ENCODE measurements at regions not wholly inside any gene's neighbourhood (a gene's known extent, or its start where the extent isn't known, plus 50 kb on each side); places are given as distances from the start of the nearest gene placed in this dataset.

DNA sequence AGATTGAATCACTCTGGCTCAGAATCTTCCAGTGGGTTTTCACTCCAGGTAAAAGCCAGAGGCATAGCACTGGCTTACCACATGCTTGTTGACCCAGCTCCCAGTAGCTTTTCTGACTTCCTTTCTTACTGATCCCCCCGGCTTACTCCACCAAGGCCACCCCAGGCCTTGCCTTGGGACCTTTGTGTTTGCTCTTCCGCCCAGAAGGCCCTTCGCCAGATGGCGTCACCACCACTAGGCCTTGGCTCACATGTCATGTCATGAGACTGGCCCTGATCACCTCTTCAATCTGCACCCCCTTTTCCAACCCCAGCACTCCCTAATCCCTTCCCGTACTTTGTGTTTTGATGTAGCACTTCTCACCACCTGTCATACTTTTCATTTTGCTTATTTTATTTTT lies 98.5 kb upstream of the UMPS start:
- Histone ChIP-seq H4K91ac (replicated peaks; ENCODE audit: insufficient read length, low read length) (no peak overlapping the region), H3K79me1 (ENCODE audit: low read depth, low read length) (no peaks in the 10 kb centered on the region), H3K23me2 (ENCODE audit: low read depth, low read length) (no peaks in the 10 kb centered on the region; the same call in 1 of the 2 replicates), H2BK12ac (ENCODE audit: low read depth, low read length) (no peak overlapping the region), H3K14ac (ENCODE audit: insufficient read length) (no peak overlapping the region), H3K18ac (ENCODE audit: extremely low read depth, low read length) (no peak overlapping the region), H2BK20ac (ENCODE audit: low read length) (no peak overlapping the region), H3K9ac (replicated peaks in 1 of 4; ENCODE audit: extremely low read depth in 1 of 4, low read depth in 3 of 4, low read length in 3 of 4) (no peak overlapping the region), H2BK5ac (ENCODE audit: low read depth, low read length) (no peak overlapping the region), H2BK120ac (replicated peaks; ENCODE audit: low read depth, low read length) (no peak overlapping the region), H3K27me3 (replicated peaks in 1 of 4; ENCODE audit: control insufficient read depth in 3 of 4, extremely low read depth in 1 of 4, insufficient read depth in 3 of 4, low read length in 3 of 4) (no peaks in the 10 kb centered on the region; a peak in 1 of 7 replicates), H4K5ac (ENCODE audit: insufficient read length, low read depth, low read length) (no peak overlapping the region), H2BK15ac (ENCODE audit: low read length) (no peak overlapping the region), H3K79me2 (ENCODE audit: control insufficient read depth in 1 of 2, insufficient read depth in 2 of 2, low read length in 2 of 2) (no peaks in the 10 kb centered on the region), H3K56ac (replicated peaks; ENCODE audit: insufficient read length, low read depth, low read length) (no peak overlapping the region), H3K27ac (ENCODE audit: low read depth, low read length) (no peak overlapping the region), H3K36me3 (ENCODE audit: control insufficient read depth in 2 of 4, insufficient read depth in 4 of 4, low read length in 3 of 4) (no peaks in the 10 kb centered on the region), H3K4ac (replicated peaks; ENCODE audit: insufficient read length, low read depth, low read length) (no peak overlapping the region), H3K4me1 (replicated peaks in 1 of 4; ENCODE audit: control insufficient read depth in 3 of 4, insufficient read depth in 4 of 4, low read length in 3 of 4) (peaks cover 2 to 14% (median 11%) of the 10 kb centered on the region in 4 experiments), H2AFZ (ENCODE audit: low read length) (no peak overlapping the region), H4K8ac (ENCODE audit: extremely low read depth, insufficient read depth, low read length) (no peak overlapping the region), H3K9me3 (ENCODE audit: insufficient read depth in 2 of 2, low read depth in 1 of 2, low read length in 1 of 2) (no peaks in the 10 kb centered on the region; a peak in 1 of 4 replicates), H3K4me2 (ENCODE audit: insufficient read depth in 1 of 2, low read depth in 2 of 2, low read length in 2 of 2) (no peak overlapping the region), H4K20me1 (replicated peaks in 1 of 2; ENCODE audit: control insufficient read depth in 1 of 2, insufficient read depth in 2 of 2, low read length in 2 of 2) (no peaks in the 10 kb centered on the region), H3K4me3 (ENCODE audit: extremely low read depth in 1 of 4, insufficient read depth in 2 of 4, low read depth in 3 of 4, low read length in 4 of 4) (no peak overlapping the region), H3K23ac (ENCODE audit: insufficient read length) (no peak overlapping the region), H2AK5ac (ENCODE audit: low read depth, low read length) (no peak overlapping the region)
- no peak for TF ChIP-seq GABPA (IDR thresholded peaks at IDR 0.05; ENCODE audit: borderline replicate concordance, insufficient read depth, low read length)
- no peak for TF ChIP-seq FOSL1 (IDR thresholded peaks at IDR 0.05; ENCODE audit: insufficient read depth, low read depth, low read length)
- no peak for TF ChIP-seq EZH2 (IDR thresholded peaks at IDR 0.05; ENCODE audit: low read depth, low read length, severe bottlenecking)
- DNase-seq (ENCODE audit: low read depth in 1 of 2, low spot score in 2 of 2): no peak
- POLR2A ChIA-PET (ENCODE audit: partially characterized antibody): no interaction called here
- CTCF ChIA-PET (ENCODE audit: partially characterized antibody): interaction anchor here (0.6 to 2.1 kb wide), 4 partner anchors 10 to 56 kb away, joined by 3 to 6 read pairs (median 4); no protein-coding TSS in a partner anchor
- FAIRE-seq: no peak
- WGBS, 2 experiments (ENCODE audit: extremely low coverage in 1 of 2, insufficient coverage in 1 of 2, insufficient read length in 1 of 2, insufficient replicate concordance in 2 of 2, low coverage in 1 of 2, low lambda C conversion rate in 2 of 2, missing lambda C conversion rate in 1 of 2): 95% methylated on average over 5 of the region's 5 CpGs; no CpG with 5 or more reads in 1 of the 2 experiments
